ENCODE measurements at regions not wholly inside any gene's neighbourhood (a gene's known extent, or its start where the extent isn't known, plus 50 kb on each side); places are given as distances from the start of the nearest gene placed in this dataset.

DNA sequence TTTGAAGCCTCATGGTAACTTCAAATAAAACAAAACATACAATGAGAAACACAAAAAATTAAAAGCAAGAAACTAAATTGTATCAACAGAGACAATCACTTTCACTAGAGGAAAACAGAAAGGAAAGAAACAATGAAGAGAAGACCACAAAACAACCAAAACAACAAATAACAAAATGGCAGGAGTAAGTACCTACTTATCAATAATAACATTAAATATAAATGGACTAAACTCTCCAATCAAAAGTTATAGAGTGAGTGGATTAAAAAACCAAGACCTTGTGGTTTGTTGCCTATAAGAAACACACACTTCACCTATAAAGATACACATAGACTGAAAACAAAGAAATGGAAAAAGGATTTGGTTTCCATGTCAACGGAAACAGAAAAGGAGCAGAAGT lies 830.1 kb upstream of the TMEFF2 start:
- Histone ChIP-seq H4K20me1 (ENCODE audit: insufficient read depth, low read length) (no peaks in the 10 kb centered on the region), H3K9me3 (ENCODE audit: insufficient read depth, low read depth, low read length) (no peaks in the 10 kb centered on the region), H3K79me2 (ENCODE audit: insufficient read depth, low read length) (no peaks in the 10 kb centered on the region), H3K4me2 (ENCODE audit: low read length) (no peak overlapping the region), H3K4me3 (ENCODE audit: insufficient read depth, low read depth, low read length) (no peak overlapping the region), H3K9ac (ENCODE audit: low read length) (no peak overlapping the region), H3K27me3 (ENCODE audit: insufficient read depth, low read length) (no peaks in the 10 kb centered on the region), H3K27ac (ENCODE audit: low read depth, low read length) (no peak overlapping the region), H3K4me1 (ENCODE audit: insufficient read depth, low read length) (no peaks in the 10 kb centered on the region), H2AFZ (ENCODE audit: low read depth, low read length) (no peak overlapping the region), H3K36me3 (ENCODE audit: insufficient read depth, low read length) (no peaks in the 10 kb centered on the region)
- H3K4me1 Mint-ChIP-seq (ENCODE audit: low read depth, unreplicated experiment), result no peaks in the 10 kb centered on the region
- H3K4me3 Mint-ChIP-seq (ENCODE audit: unreplicated experiment), result no peak overlapping the region
- H3K36me3 Mint-ChIP-seq (ENCODE audit: low read depth, unreplicated experiment), result no peaks in the 10 kb centered on the region
- DNase-seq (ENCODE audit: low read depth) (no peak), FAIRE-seq (no peak)
- TF ChIP-seq EZH2 (IDR thresholded peaks at IDR 0.05; ENCODE audit: insufficient read depth, low read length), result no peak
- no peaks in the 10 kb centered on the region for H3K27me3 Mint-ChIP-seq (ENCODE audit: low read depth, unreplicated experiment)
- no peaks in the 10 kb centered on the region for H3K9me3 Mint-ChIP-seq (ENCODE audit: unreplicated experiment)
- no peak overlapping the region for H3K27ac Mint-ChIP-seq (ENCODE audit: unreplicated experiment)

DNA sequence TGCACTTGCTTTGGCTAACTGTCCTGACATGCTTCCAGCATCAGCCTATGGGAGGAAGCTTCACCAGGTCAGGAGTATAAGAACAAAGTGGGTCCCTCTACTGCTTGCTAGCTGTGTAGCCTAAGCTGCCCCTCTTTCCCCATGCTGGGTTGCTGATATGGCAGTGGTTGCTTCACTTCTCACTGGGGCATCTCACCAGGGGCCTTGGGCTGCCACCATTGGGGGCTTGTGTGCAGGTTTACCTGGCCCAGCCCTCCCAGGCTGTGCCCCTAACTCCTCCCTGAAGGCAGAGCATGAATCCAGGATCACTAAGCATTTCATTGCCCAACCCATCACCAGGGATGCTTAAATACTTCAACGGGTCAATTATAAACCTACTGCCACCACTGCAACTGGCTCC lies 817.1 kb upstream of the TMEFF2 start:
- no peak overlapping the region for H3K27ac ChIP-seq (ENCODE audit: low read depth, low read length)
- H3K4me2 ChIP-seq (ENCODE audit: low read length), result no peak overlapping the region
- TF ChIP-seq EZH2 (IDR thresholded peaks at IDR 0.05; ENCODE audit: insufficient read depth, low read length) (no peak), CTCF (IDR thresholded peaks at IDR 0.05; ENCODE audit: insufficient read depth, low read depth, low read length) (no peak)
- Mint-ChIP-seq H3K4me3 (ENCODE audit: unreplicated experiment) (no peak overlapping the region), H3K27ac (ENCODE audit: unreplicated experiment) (no peak overlapping the region), H3K9me3 (ENCODE audit: unreplicated experiment) (no peaks in the 10 kb centered on the region), H3K4me1 (ENCODE audit: low read depth, unreplicated experiment) (no peaks in the 10 kb centered on the region), H3K36me3 (ENCODE audit: low read depth, unreplicated experiment) (no peaks in the 10 kb centered on the region), H3K27me3 (ENCODE audit: low read depth, unreplicated experiment) (no peaks in the 10 kb centered on the region)
- H3K36me3 ChIP-seq (ENCODE audit: insufficient read depth, low read length), result no peaks in the 10 kb centered on the region
- no peaks in the 10 kb centered on the region for H4K20me1 ChIP-seq (ENCODE audit: insufficient read depth, low read length)
- no peaks in the 10 kb centered on the region for H3K4me1 ChIP-seq (ENCODE audit: insufficient read depth, low read length)
- H3K9me3 ChIP-seq (ENCODE audit: insufficient read depth, low read depth, low read length), result no peaks in the 10 kb centered on the region
- H3K4me3 ChIP-seq (ENCODE audit: insufficient read depth, low read depth, low read length), result no peak overlapping the region
- H3K9ac ChIP-seq (ENCODE audit: low read length), result no peak overlapping the region
- no peak for DNase-seq (ENCODE audit: low read depth)
- no peaks in the 10 kb centered on the region for H3K27me3 ChIP-seq (ENCODE audit: insufficient read depth, low read length)
- FAIRE-seq, result no peak
- H3K79me2 ChIP-seq (ENCODE audit: insufficient read depth, low read length), result no peaks in the 10 kb centered on the region
- H2AFZ ChIP-seq (ENCODE audit: low read depth, low read length), result no peak overlapping the region

GRCh38 chr2:192993059-192993458 lies 798.3 kb upstream of the TMEFF2 start:
- Histone ChIP-seq H2AFZ (ENCODE audit: low read depth, low read length) (no peak overlapping the region), H3K79me2 (ENCODE audit: insufficient read depth, low read length) (no peaks in the 10 kb centered on the region), H3K27ac (ENCODE audit: low read depth, low read length) (no peak overlapping the region), H3K4me3 (ENCODE audit: insufficient read depth, low read depth, low read length) (no peak overlapping the region), H3K27me3 (ENCODE audit: insufficient read depth, low read length) (no peaks in the 10 kb centered on the region), H3K9me3 (ENCODE audit: insufficient read depth, low read depth, low read length) (no peaks in the 10 kb centered on the region), H3K9ac (ENCODE audit: low read length) (no peak overlapping the region), H3K36me3 (ENCODE audit: insufficient read depth, low read length) (no peaks in the 10 kb centered on the region), H3K4me1 (ENCODE audit: insufficient read depth, low read length) (no peaks in the 10 kb centered on the region), H3K4me2 (ENCODE audit: low read length) (no peak overlapping the region), H4K20me1 (ENCODE audit: insufficient read depth, low read length) (no peaks in the 10 kb centered on the region)
- no peaks in the 10 kb centered on the region for H3K36me3 Mint-ChIP-seq (ENCODE audit: low read depth, unreplicated experiment)
- FAIRE-seq, result no peak
- H3K4me1 Mint-ChIP-seq (ENCODE audit: low read depth, unreplicated experiment), result no peaks in the 10 kb centered on the region
- no peak overlapping the region for H3K27ac Mint-ChIP-seq (ENCODE audit: unreplicated experiment)
- no peaks in the 10 kb centered on the region for H3K27me3 Mint-ChIP-seq (ENCODE audit: low read depth, unreplicated experiment)
- no peak overlapping the region for H3K4me3 Mint-ChIP-seq (ENCODE audit: unreplicated experiment)
- H3K9me3 Mint-ChIP-seq (ENCODE audit: unreplicated experiment), result no peaks in the 10 kb centered on the region
- no peak for DNase-seq (ENCODE audit: low read depth)
- TF ChIP-seq EZH2 (IDR thresholded peaks at IDR 0.05; ENCODE audit: insufficient read depth, low read length) (no peak), CTCF (IDR thresholded peaks at IDR 0.05; ENCODE audit: insufficient read depth, low read depth, low read length) (no peak)
